RKO (cell line): ENCODE measurements at regions not wholly inside any gene's neighbourhood (a gene's known extent, or its start where the extent isn't known, plus 50 kb on each side); places are given as distances from the start of the nearest gene placed in this dataset.

Experiments used
- DNase-seq: peaks from one replicate; pipeline ENCODE4 v3.0.0-alpha.2; 2016; ENCODE audit warnings: low spot score

- DNase-seq, result no peak
Observed at GRCh38 chr12:22900401-22900800, 275.4 kb downstream of the ETNK1 start.

- DNase-seq, result no peak
Observed at GRCh38 chr12:22904485-22904884, 279.5 kb downstream of the ETNK1 start.

GRCh38 chr12:22916241-22916640 lies 291.3 kb downstream of the ETNK1 start:
- no peak for DNase-seq

GRCh38 chr12:22916815-22917214 lies 291.8 kb downstream of the ETNK1 start:
- no peak for DNase-seq

GRCh38 chr12:22919883-22920282 lies 294.9 kb downstream of the ETNK1 start:
- DNase-seq, result no peak

- DNase-seq, result no peak
Observed at GRCh38 chr12:22923768-22924167, 298.8 kb downstream of the ETNK1 start.

GRCh38 chr12:22924391-22924790 lies 299.4 kb downstream of the ETNK1 start:
- DNase-seq, result no peak

GRCh38 chr12:22925623-22926022 lies 300.7 kb downstream of the ETNK1 start:
- no peak for DNase-seq

GRCh38 chr12:22932431-22932830 lies 307.5 kb downstream of the ETNK1 start:
- no peak for DNase-seq

GRCh38 chr12:22935090-22935489 lies 310.1 kb downstream of the ETNK1 start:
- no peak for DNase-seq

GRCh38 chr12:22935501-22935900 lies 310.5 kb downstream of the ETNK1 start:
- no peak for DNase-seq

- DNase-seq, result no peak
Observed at GRCh38 chr12:22938323-22938722, 313.4 kb downstream of the ETNK1 start.

- DNase-seq, result no peak
Observed at GRCh38 chr12:22951206-22951605, 326.2 kb downstream of the ETNK1 start.

GRCh38 chr12:22956690-22957089 lies 331.7 kb downstream of the ETNK1 start:
- no peak for DNase-seq

GRCh38 chr12:22967171-22967570 lies 342.2 kb downstream of the ETNK1 start:
- DNase-seq, result no peak

- no peak for DNase-seq
Observed at GRCh38 chr12:22969521-22969920, 344.6 kb downstream of the ETNK1 start.

- no peak for DNase-seq
Observed at GRCh38 chr12:22971247-22971646, 346.3 kb downstream of the ETNK1 start.

GRCh38 chr12:22971701-22972191 lies 346.8 kb downstream of the ETNK1 start:
- DNase-seq, result no peak

GRCh38 chr12:22974865-22975264 lies 349.9 kb downstream of the ETNK1 start:
- peak; percentile 88 for DNase-seq

- DNase-seq, result peak; percentile 76
Observed at GRCh38 chr12:22978962-22979361, 354.0 kb downstream of the ETNK1 start.

GRCh38 chr12:22979854-22980469 lies 355.0 kb downstream of the ETNK1 start:
- DNase-seq, result no peak

GRCh38 chr12:22981711-22982110 lies 356.7 kb downstream of the ETNK1 start:
- DNase-seq, result peak; percentile 26

GRCh38 chr12:22982635-22983034 lies 357.7 kb downstream of the ETNK1 start:
- no peak for DNase-seq

GRCh38 chr12:22986997-22987396 lies 362.0 kb downstream of the ETNK1 start:
- DNase-seq, result no peak
